ENCODE measurements at regions not wholly inside any gene's neighbourhood (a gene's known extent, or its start where the extent isn't known, plus 50 kb on each side); places are given as distances from the start of the nearest gene placed in this dataset.

DNA sequence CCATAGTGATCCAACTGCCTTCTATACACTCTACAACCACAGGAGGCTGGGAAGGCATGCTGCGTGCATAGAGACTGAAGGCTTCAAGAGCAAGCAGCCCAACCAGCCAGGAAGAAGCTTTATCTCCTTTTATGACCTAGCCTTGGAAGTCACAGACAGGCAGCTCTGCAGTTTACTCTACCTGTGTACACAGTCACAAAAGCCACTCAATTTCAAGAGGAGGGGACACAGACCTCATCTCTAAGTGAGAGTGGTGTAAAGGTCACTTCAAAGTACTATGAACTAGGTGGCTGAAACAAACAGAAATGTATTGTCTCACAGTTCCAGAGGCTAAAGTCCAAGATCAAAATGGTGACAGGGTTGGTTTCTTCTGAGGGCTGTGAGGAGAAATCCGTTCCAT is 69.6 kb upstream of the GJB5 start:
- H3K9me3 ChIP-seq (ENCODE audit: control insufficient read depth, low read length) = peaks cover 4% of the 10 kb centered on the region
- peaks cover 59% of the 10 kb centered on the region for H3K27me3 ChIP-seq (replicated peaks; ENCODE audit: control insufficient read depth, insufficient read depth, low read length)
- H3K36me3 ChIP-seq (ENCODE audit: control insufficient read depth, insufficient read depth, low read length, severe bottlenecking) = no peaks in the 10 kb centered on the region
- H3K9ac ChIP-seq (ENCODE audit: low read length) = no peak overlapping the region
- H3K4me3 ChIP-seq (ENCODE audit: low read length) = no peak overlapping the region
- H3K4me1 ChIP-seq (ENCODE audit: control insufficient read depth, insufficient read depth, low read length) = no peaks in the 10 kb centered on the region
- DNase-seq (ENCODE audit: low read depth) = no peak

DNA sequence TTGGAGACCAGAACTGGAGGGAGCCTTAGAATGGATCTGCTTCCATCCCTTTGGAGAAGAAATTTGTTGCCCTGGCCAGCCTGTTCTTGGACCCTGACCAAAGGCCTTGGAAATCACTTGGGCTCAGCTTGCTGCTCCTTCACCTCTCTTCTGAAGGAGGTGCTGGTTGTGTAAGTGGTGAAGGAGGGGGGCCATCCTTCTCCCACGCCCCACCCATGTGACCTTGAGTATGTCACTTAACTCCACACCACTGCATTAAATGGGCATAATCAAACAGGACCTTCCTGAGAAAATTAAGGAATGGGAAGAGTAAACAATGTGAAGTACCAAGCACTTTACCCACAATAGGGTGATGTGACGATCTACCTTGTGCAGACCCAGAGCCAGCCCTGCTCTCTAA is 68.3 kb upstream of the GJB5 start:
- Histone ChIP-seq H3K9me3 (ENCODE audit: control insufficient read depth, low read length) (peaks cover 4% of the 10 kb centered on the region), H3K4me1 (ENCODE audit: control insufficient read depth, insufficient read depth, low read length) (no peaks in the 10 kb centered on the region), H3K9ac (ENCODE audit: low read length) (no peak overlapping the region), H3K36me3 (ENCODE audit: control insufficient read depth, insufficient read depth, low read length, severe bottlenecking) (no peaks in the 10 kb centered on the region), H3K4me3 (ENCODE audit: low read length) (no peak overlapping the region), H3K27me3 (replicated peaks; ENCODE audit: control insufficient read depth, insufficient read depth, low read length) (peaks cover 68% of the 10 kb centered on the region)
- DNase-seq (ENCODE audit: low read depth) = no peak

DNA sequence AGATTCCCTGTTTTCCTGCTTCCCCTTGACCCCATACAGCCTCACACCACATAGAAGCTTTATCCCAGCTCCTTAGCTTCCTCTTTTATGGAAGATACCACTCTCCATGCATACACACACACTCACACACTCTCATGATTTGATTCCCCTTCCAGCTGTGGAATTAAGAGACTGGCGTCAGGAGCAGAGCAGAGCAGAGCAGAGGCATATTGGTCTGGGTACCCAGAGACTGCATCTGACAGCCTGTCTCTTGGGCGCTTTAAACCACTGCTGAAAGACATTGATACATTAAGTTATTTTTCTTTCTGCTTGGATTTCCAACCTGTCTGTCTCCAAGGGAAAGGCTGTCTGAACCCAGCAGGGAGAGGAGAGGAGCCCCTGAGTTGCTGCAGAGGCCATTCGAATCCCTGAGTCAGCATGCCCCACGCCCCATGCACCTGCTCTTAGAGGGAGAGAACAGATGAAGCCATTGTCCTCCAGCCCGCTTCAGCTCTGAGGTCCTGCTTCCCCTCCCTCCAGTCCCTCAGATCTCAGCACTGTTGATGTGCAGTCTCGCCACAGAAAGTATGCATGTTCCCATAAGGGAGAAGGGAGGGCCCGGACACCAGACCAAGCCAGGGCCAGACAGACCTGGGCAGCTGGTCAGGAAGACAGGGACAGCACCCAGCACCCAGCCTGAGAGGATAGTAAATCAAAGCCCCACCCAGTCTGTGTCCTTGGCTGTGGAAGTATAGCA is 66.7 kb upstream of the GJB5 start:
- Histone ChIP-seq H3K36me3 (ENCODE audit: control insufficient read depth, insufficient read depth, low read length, severe bottlenecking) (no peaks in the 10 kb centered on the region), H3K9ac (ENCODE audit: low read length) (no peak overlapping the region), H3K4me3 (ENCODE audit: low read length) (no peak overlapping the region), H3K9me3 (ENCODE audit: control insufficient read depth, low read length) (peaks cover 4% of the 10 kb centered on the region), H3K4me1 (ENCODE audit: control insufficient read depth, insufficient read depth, low read length) (no peaks in the 10 kb centered on the region), H3K27me3 (replicated peaks; ENCODE audit: control insufficient read depth, insufficient read depth, low read length) (peaks cover 76% of the 10 kb centered on the region)
- no peak for DNase-seq (ENCODE audit: low read depth)

DNA sequence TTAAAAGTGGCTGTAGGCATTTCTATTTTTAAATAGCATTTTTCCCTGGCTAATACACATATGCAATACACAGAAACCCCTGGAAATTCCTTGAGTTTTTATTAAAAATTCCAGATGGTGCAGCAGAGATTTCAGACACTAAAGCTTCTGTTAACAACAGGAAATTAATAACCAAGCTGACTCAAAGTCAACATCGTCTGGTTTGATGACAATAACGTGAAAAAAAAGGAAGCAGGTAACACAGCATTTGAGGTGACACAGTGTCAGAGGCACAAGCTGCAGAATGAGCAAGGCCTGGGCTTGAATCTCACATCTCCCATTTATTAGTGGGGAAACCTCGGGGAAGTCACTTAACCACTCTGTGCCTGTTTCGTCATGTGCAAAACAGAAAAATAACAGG is 64.6 kb upstream of the GJB5 start:
- Histone ChIP-seq H3K27me3 (replicated peaks; ENCODE audit: control insufficient read depth, insufficient read depth, low read length) (peaks cover 63% of the 10 kb centered on the region), H3K36me3 (ENCODE audit: control insufficient read depth, insufficient read depth, low read length, severe bottlenecking) (no peaks in the 10 kb centered on the region), H3K4me3 (ENCODE audit: low read length) (no peak overlapping the region), H3K9ac (ENCODE audit: low read length) (no peak overlapping the region), H3K4me1 (ENCODE audit: control insufficient read depth, insufficient read depth, low read length) (no peaks in the 10 kb centered on the region), H3K9me3 (ENCODE audit: control insufficient read depth, low read length) (peaks cover 15% of the 10 kb centered on the region)
- DNase-seq (ENCODE audit: low read depth) = no peak

DNA sequence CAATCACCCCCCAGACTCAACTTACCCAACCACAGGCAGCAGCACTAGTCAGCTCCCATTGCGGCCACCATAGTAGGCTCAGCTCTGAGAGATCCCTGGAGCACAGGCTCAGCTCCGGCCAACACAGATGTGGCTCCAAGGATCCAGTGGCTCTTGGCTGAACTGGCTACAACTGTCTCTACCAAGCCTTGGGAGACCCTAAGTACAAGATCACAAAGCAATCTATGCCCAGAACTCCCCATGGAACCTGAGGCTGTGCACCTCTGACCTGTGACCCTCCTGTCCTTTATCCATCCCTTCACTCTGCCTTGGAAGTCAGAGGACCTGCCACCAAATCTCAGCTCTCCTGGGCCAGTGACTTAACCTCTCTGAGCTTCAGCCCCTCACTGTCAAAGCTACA is 61.8 kb upstream of the GJB5 start:
- Histone ChIP-seq H3K4me3 (ENCODE audit: low read length) (no peak overlapping the region), H3K9me3 (ENCODE audit: control insufficient read depth, low read length) (peaks cover 12% of the 10 kb centered on the region), H3K27me3 (replicated peaks; ENCODE audit: control insufficient read depth, insufficient read depth, low read length) (peaks cover 49% of the 10 kb centered on the region), H3K4me1 (ENCODE audit: control insufficient read depth, insufficient read depth, low read length) (no peaks in the 10 kb centered on the region), H3K36me3 (ENCODE audit: control insufficient read depth, insufficient read depth, low read length, severe bottlenecking) (no peaks in the 10 kb centered on the region), H3K9ac (ENCODE audit: low read length) (no peak overlapping the region)
- DNase-seq (ENCODE audit: low read depth) = no peak

DNA sequence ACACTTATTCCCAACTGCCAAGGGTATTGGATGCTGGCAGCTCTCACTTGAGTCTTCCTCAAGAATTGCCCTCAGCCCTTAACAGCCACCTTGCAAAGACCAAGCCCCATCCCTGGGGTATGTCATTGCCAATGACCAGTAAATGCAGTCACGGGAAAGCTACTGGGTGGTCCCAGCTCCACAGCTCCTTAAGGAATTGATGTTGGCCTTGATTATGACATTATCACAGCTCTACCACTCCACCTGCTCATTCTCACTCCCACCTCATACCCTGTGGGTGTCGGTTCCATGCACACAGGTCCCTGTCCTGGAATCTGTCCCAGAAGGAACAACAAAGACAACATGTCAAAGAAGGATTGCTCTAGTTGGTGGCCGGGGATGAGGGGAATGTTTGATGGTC is 60.5 kb upstream of the GJB5 start:
- H3K36me3 ChIP-seq (ENCODE audit: control insufficient read depth, insufficient read depth, low read length, severe bottlenecking) = no peaks in the 10 kb centered on the region
- no peak overlapping the region for H3K4me3 ChIP-seq (ENCODE audit: low read length)
- no peaks in the 10 kb centered on the region for H3K4me1 ChIP-seq (ENCODE audit: control insufficient read depth, insufficient read depth, low read length)
- H3K27me3 ChIP-seq (replicated peaks; ENCODE audit: control insufficient read depth, insufficient read depth, low read length) = peaks cover 37% of the 10 kb centered on the region
- no peak for DNase-seq (ENCODE audit: low read depth)
- no peak overlapping the region for H3K9ac ChIP-seq (ENCODE audit: low read length)
- H3K9me3 ChIP-seq (ENCODE audit: control insufficient read depth, low read length) = peaks cover 12% of the 10 kb centered on the region

DNA sequence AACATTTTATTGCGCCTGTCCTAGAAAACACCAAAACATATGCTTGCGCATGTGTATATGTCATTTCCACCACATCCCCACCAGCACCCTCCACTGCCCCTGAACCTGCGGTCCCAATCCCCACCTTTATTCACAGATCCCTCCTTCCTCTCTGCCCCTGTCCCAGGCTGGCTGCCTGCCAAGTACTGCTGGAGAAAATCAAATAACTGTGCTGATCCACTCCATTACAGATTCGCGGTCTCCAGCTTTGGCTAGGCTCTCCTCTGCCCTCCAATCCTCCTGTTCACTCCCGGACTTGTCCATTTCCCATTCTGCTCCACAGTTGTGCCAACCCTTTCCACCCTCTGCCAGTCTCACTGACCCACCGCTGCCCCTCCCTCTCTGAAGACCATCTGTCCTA is 59.3 kb upstream of the GJB5 start:
- no peak for DNase-seq (ENCODE audit: low read depth)
- H3K36me3 ChIP-seq (ENCODE audit: control insufficient read depth, insufficient read depth, low read length, severe bottlenecking) = no peaks in the 10 kb centered on the region
- peaks cover 27% of the 10 kb centered on the region for H3K27me3 ChIP-seq (replicated peaks; ENCODE audit: control insufficient read depth, insufficient read depth, low read length)
- peaks cover 12% of the 10 kb centered on the region for H3K9me3 ChIP-seq (ENCODE audit: control insufficient read depth, low read length)
- H3K4me1 ChIP-seq (ENCODE audit: control insufficient read depth, insufficient read depth, low read length) = no peaks in the 10 kb centered on the region
- no peak overlapping the region for H3K9ac ChIP-seq (ENCODE audit: low read length)
- no peak overlapping the region for H3K4me3 ChIP-seq (ENCODE audit: low read length)

DNA sequence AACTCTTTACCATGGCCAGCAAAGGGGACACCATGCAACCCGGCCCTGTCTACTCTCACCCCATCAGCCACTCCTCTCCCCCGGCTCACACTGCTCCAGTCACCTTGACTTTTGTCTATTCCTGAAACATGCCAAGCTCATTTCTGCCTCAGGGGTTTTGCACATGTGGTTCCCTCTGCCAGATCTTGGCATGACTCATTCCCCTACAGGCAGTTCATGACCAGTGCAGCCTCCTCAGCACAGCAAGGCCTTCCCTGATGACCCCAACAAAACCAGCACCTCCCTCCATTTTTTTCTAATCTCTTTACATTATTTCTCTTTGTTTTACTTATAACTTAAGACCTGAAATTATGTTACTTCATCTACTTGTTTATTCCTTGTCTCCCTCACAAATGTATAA is 58.6 kb upstream of the GJB5 start:
- DNase-seq (ENCODE audit: low read depth) = no peak
- Histone ChIP-seq H3K36me3 (ENCODE audit: control insufficient read depth, insufficient read depth, low read length, severe bottlenecking) (no peaks in the 10 kb centered on the region), H3K9me3 (ENCODE audit: control insufficient read depth, low read length) (peaks cover 12% of the 10 kb centered on the region), H3K27me3 (replicated peaks; ENCODE audit: control insufficient read depth, insufficient read depth, low read length) (peaks cover 25% of the 10 kb centered on the region), H3K4me1 (ENCODE audit: control insufficient read depth, insufficient read depth, low read length) (no peaks in the 10 kb centered on the region), H3K4me3 (ENCODE audit: low read length) (no peak overlapping the region), H3K9ac (ENCODE audit: low read length) (no peak overlapping the region)

DNA sequence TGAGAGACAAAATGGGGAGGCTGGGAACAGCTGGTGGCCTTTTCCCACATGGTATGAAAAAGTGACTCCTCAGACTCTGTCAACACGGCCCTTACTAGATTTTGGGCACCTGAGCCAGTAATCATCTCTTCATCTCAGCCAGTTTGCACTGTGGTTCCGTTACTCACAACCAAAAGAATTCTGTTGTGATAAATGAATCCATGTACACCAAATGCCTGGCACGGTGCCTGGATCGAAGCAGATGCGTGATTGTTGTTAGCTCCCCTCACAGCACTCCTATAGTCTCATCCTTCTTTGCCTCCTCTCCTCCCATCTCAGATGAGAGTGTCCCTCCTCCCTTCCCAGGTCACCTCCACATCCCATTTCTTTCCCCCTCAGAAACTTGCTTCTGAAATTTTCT is 57.9 kb upstream of the GJB5 start:
- peaks cover 20% of the 10 kb centered on the region for H3K27me3 ChIP-seq (replicated peaks; ENCODE audit: control insufficient read depth, insufficient read depth, low read length)
- H3K4me1 ChIP-seq (ENCODE audit: control insufficient read depth, insufficient read depth, low read length) = no peaks in the 10 kb centered on the region
- DNase-seq (ENCODE audit: low read depth) = no peak
- H3K4me3 ChIP-seq (ENCODE audit: low read length) = no peak overlapping the region
- no peaks in the 10 kb centered on the region for H3K36me3 ChIP-seq (ENCODE audit: control insufficient read depth, insufficient read depth, low read length, severe bottlenecking)
- H3K9me3 ChIP-seq (ENCODE audit: control insufficient read depth, low read length) = peaks cover 12% of the 10 kb centered on the region
- H3K9ac ChIP-seq (ENCODE audit: low read length) = no peak overlapping the region

DNA sequence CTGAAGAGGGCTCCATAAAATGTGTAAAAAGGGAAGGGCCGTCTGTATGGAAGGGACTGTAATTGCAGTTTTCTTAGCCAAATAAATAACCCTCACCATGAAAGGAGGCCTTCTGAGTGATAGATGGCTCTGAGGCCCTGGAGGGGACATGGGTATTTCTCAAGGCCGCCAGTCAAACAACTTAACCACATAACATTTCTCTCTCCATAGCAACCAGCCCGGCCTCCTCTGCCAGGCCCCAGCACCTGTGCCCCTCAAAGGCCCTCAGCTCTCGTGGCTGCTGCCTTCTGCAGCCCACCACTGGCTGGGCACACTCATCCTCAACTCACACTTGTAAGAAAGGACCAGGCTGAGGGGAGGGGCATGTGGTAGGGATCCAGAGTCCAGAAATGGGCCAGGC is 57.0 kb upstream of the GJB5 start:
- no peak overlapping the region for H3K9ac ChIP-seq (ENCODE audit: low read length)
- DNase-seq (ENCODE audit: low read depth) = no peak
- H3K4me3 ChIP-seq (ENCODE audit: low read length) = no peak overlapping the region
- H3K27me3 ChIP-seq (replicated peaks; ENCODE audit: control insufficient read depth, insufficient read depth, low read length) = peaks cover 17% of the 10 kb centered on the region
- peaks cover 12% of the 10 kb centered on the region for H3K9me3 ChIP-seq (ENCODE audit: control insufficient read depth, low read length)
- no peaks in the 10 kb centered on the region for H3K36me3 ChIP-seq (ENCODE audit: control insufficient read depth, insufficient read depth, low read length, severe bottlenecking)
- H3K4me1 ChIP-seq (ENCODE audit: control insufficient read depth, insufficient read depth, low read length) = no peaks in the 10 kb centered on the region

DNA sequence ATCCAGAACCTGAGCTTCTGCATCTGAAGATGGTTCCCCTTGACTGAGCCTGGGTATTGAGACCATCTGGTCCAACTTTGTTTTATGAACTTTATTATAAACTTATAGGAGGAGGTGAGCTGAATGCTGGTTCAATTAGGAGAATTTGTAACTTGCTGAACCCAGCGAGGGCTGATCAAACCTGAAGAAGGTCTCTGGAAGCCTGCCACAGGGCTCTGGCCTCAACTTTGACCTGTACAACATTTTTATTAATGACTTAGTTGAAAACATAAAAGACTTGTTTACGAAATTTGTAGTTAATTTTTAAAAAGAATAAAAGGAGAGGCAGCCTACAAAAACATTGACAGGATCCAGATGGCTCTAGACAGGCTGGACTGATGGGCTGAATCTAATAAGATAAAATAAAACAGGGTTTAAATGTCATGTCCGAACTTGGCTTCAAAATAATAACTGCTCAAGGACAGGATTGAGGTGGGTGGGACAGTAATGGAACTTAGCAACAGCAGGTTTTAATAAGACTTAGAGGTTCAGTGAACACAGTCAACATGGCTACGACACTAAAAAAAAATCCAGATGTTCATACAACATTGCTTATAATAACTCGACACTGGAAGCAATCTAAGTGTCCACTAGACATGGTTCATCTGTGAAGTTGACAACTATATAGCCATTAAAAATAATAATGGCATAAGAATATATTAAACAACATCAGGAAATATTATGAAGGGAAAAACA is 53.4 kb upstream of the GJB5 start:
- Histone ChIP-seq H3K36me3 (ENCODE audit: control insufficient read depth, insufficient read depth, low read length, severe bottlenecking) (no peaks in the 10 kb centered on the region), H3K27me3 (replicated peaks; ENCODE audit: control insufficient read depth, insufficient read depth, low read length) (peaks cover 34% of the 10 kb centered on the region), H3K9ac (ENCODE audit: low read length) (no peak overlapping the region), H3K4me1 (ENCODE audit: control insufficient read depth, insufficient read depth, low read length) (no peaks in the 10 kb centered on the region), H3K4me3 (ENCODE audit: low read length) (no peak overlapping the region), H3K9me3 (ENCODE audit: control insufficient read depth, low read length) (no peaks in the 10 kb centered on the region)
- DNase-seq (ENCODE audit: low read depth) = no peak

Data from adipocyte (in vitro differentiated cells).